Mesenchymal stem cell (in vitro differentiated cells and primary cell): ENCODE measurements at regions not wholly inside any gene's neighbourhood (a gene's known extent, or its start where the extent isn't known, plus 50 kb on each side); places are given as distances from the start of the nearest gene placed in this dataset.

Source experiments
- DNase-seq: peaks from one replicate; pipeline ENCODE4 v3.0.0-alpha.2; 2013
- H2AFZ ChIP-seq: one replicate; pipeline ENCODE4 v1.6.1; 2013; ENCODE audit warnings: low read depth, mild to moderate bottlenecking, control low read depth, inconsistent platforms, low read length, moderate library complexity
- H2AK5ac ChIP-seq: 2 replicates; pipeline ENCODE4 v1.6.1; 2013; ENCODE audit warnings: low read length, moderate library complexity, mild to moderate bottlenecking, inconsistent platforms; ENCODE audit not compliant: severe bottlenecking
- H2BK120ac ChIP-seq: one replicate; pipeline ENCODE4 v1.6.1; 2013; ENCODE audit warnings: low read depth, mild to moderate bottlenecking, inconsistent platforms, low read length, moderate library complexity
- H2BK12ac ChIP-seq, 2 experiments: one replicate each; pipeline ENCODE4 v1.6.1; 2013; ENCODE audit warnings: inconsistent platforms in 2 of 2, low read length in 2 of 2, mild to moderate bottlenecking in 2 of 2, moderate library complexity in 2 of 2, control low read depth in 1 of 2
- H2BK15ac ChIP-seq: one replicate; pipeline ENCODE4 v1.6.1; 2013; ENCODE audit warnings: mild to moderate bottlenecking, low read depth, inconsistent platforms; ENCODE audit not compliant: poor library complexity, severe bottlenecking
- H2BK5ac ChIP-seq: 2 replicates; pipeline ENCODE4 v1.6.1; 2013; ENCODE audit warnings: low read depth, mild to moderate bottlenecking, low read length, control low read depth, inconsistent platforms; ENCODE audit not compliant: poor library complexity, severe bottlenecking
- H3K14ac ChIP-seq, 2 experiments: one replicate each; pipeline ENCODE4 v1.6.1; 2013; ENCODE audit warnings: inconsistent platforms in 2 of 2, low read length in 2 of 2, control low read depth in 1 of 2, mild to moderate bottlenecking in 1 of 2, moderate library complexity in 1 of 2
- H3K18ac ChIP-seq, 2 experiments: one replicate each; pipeline ENCODE4 v1.6.1; 2013; ENCODE audit warnings: inconsistent platforms in 2 of 2, low read length in 2 of 2, control low read depth in 1 of 2, low read depth in 1 of 2, mild to moderate bottlenecking in 1 of 2
- H3K23ac ChIP-seq, 2 experiments: one replicate each; pipeline ENCODE4 v1.6.1; 2013; ENCODE audit warnings: inconsistent platforms in 2 of 2, low read length in 2 of 2, mild to moderate bottlenecking in 2 of 2, moderate library complexity in 2 of 2, control low read depth in 1 of 2
- H3K27ac ChIP-seq: 2 replicates; pipeline ENCODE4 v1.5.1; 2013; ENCODE audit warnings: mild to moderate bottlenecking, moderate library complexity, low read length, control low read depth, inconsistent platforms; ENCODE audit not compliant: poor library complexity, severe bottlenecking
- H3K27me3 ChIP-seq, 2 experiments: 2 replicates each; pipeline versions ENCODE4 v1.6.1 to v1.7.0; 2013; ENCODE audit warnings: low read length in 2 of 2, mild to moderate bottlenecking in 2 of 2, moderate library complexity in 2 of 2, control low read depth in 1 of 2, inconsistent platforms in 1 of 2; ENCODE audit not compliant: control insufficient read depth in 1 of 2, insufficient read depth in 1 of 2
- H3K36me3 ChIP-seq, 2 experiments: 2 replicates each; pipeline versions ENCODE4 v1.6.1 to v1.7.0; 2013; ENCODE audit warnings: low read length in 2 of 2, control low read depth in 1 of 2, inconsistent platforms in 1 of 2, low read depth in 1 of 2, mild to moderate bottlenecking in 1 of 2; ENCODE audit not compliant: insufficient read depth in 2 of 2, control insufficient read depth in 1 of 2
- H3K4ac ChIP-seq, 2 experiments: one replicate each; pipeline ENCODE4 v1.6.1; 2013; ENCODE audit warnings: inconsistent platforms in 2 of 2, low read length in 2 of 2, mild to moderate bottlenecking in 2 of 2, moderate library complexity in 2 of 2, control low read depth in 1 of 2, low read depth in 1 of 2
- H3K4me1 ChIP-seq: 2 replicates; pipeline ENCODE4 v1.6.1; 2013; ENCODE audit warnings: low read depth, low read length, control low read depth; ENCODE audit not compliant: control insufficient read depth, insufficient read depth
- H3K4me2 ChIP-seq: 2 replicates; pipeline ENCODE4 v1.6.1; 2013; ENCODE audit warnings: low read length, mild to moderate bottlenecking, inconsistent platforms; ENCODE audit not compliant: poor library complexity, severe bottlenecking
- H3K4me3 ChIP-seq, 2 experiments: 2 replicates each; pipeline versions ENCODE4 v1.5.1 to v1.7.0; 2013; ENCODE audit warnings: low read length in 2 of 2, mild to moderate bottlenecking in 2 of 2, control low read depth in 1 of 2, low read depth in 1 of 2; ENCODE audit not compliant: insufficient read depth in 1 of 2
- H3K79me1 ChIP-seq: replicated peaks from 2 replicates; pipeline ENCODE4 v1.6.1; 2013; ENCODE audit warnings: mild to moderate bottlenecking, control low read depth, low read length, inconsistent platforms; ENCODE audit not compliant: poor library complexity, severe bottlenecking
- H3K9ac ChIP-seq: 2 replicates; pipeline ENCODE4 v1.7.0; 2013; ENCODE audit warnings: mild to moderate bottlenecking, low read length, moderate library complexity
- H3K9me3 ChIP-seq: 2 replicates; pipeline ENCODE4 v1.7.0; 2013; ENCODE audit warnings: mild to moderate bottlenecking, low read length; ENCODE audit not compliant: control insufficient read depth
- H4K8ac ChIP-seq: one replicate; pipeline ENCODE4 v1.6.1; 2013; ENCODE audit warnings: inconsistent platforms, mild to moderate bottlenecking, low read length, moderate library complexity
- H4K91ac ChIP-seq: one replicate; pipeline ENCODE4 v1.6.1; 2013; ENCODE audit warnings: mild to moderate bottlenecking, low read length, inconsistent platforms
- WGBS: methylation state at CpG from one replicate; pipeline ENCODE4 v1.1.7; 2013; ENCODE audit warnings: mixed read lengths; 5-methylcytosine and 5-hydroxymethylcytosine counted together

DNA sequence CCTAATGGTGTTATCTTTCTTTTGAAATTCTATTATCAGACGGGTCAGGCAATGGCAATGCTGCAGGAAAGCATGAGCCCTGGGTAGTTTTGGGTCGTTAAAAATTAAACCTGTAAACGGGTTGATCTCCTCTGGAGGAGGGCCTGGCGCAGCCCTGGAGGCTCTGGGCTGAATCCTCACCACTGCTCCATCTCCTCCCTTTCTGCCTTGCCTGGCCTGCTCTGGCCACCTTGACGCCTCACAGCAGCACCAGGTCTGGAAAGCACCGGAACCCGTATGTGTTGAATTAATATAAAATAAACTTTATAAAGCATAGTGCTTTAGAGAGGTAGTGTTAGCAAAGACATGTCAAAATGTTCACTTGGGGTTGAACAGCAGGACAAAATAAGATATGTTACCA lies 316.1 kb downstream of the LNPK start:
- Histone ChIP-seq H4K8ac (no peak overlapping the region), H2BK120ac (no peak overlapping the region), H3K27ac (no peak overlapping the region), H4K91ac (no peak overlapping the region), H3K27me3 (peaks cover 11 to 23% of the 10 kb centered on the region in 2 experiments), H2BK15ac (no peak overlapping the region), H2BK12ac (no peak overlapping the region), H3K79me1 (no peaks in the 10 kb centered on the region), H3K23ac (no peak overlapping the region), H3K18ac (no peak overlapping the region), H3K36me3 (no peaks in the 10 kb centered on the region), H2AK5ac (no peak overlapping the region), H3K4me1 (no peaks in the 10 kb centered on the region), H3K9me3 (no peaks in the 10 kb centered on the region), H3K4me3 (no peak overlapping the region), H2BK5ac (no peak overlapping the region), H3K4me2 (no peak overlapping the region), H3K14ac (no peak overlapping the region), H2AFZ (no peak overlapping the region), H3K4ac (no peak overlapping the region), H3K9ac (no peak overlapping the region)
- no peak for DNase-seq
- 68% methylated on average over 5 of the region's 7 CpGs for whole genome bisulfite sequencing

DNA sequence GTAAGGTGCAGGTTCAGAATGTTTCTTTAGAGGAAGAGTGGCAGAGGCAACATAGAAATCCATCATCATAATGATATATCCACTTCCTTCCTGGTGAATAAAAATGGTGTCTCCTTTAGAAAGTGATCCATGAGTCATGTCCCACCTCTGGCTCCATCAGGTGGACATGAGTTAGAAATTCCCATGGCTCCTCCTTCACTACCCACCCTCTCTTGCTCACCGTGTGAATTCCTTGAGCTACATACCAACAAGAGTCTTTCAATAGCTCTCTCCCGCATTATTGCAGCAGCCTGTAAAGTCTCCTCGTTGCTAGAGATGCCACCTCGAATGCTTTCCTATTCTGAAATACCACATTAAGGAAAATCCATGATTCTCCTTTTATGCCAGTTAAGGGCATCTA lies 317.6 kb downstream of the LNPK start:
- H2AK5ac ChIP-seq = no peak overlapping the region
- no peak overlapping the region for H3K23ac ChIP-seq
- no peaks in the 10 kb centered on the region for H3K79me1 ChIP-seq
- no peak overlapping the region for H4K91ac ChIP-seq
- H4K8ac ChIP-seq = no peak overlapping the region
- no peak overlapping the region for H2BK15ac ChIP-seq
- H3K18ac ChIP-seq = no peak overlapping the region
- H2BK12ac ChIP-seq = no peak overlapping the region
- H3K4me1 ChIP-seq = no peaks in the 10 kb centered on the region
- H3K36me3 ChIP-seq = no peaks in the 10 kb centered on the region
- no peaks in the 10 kb centered on the region for H3K9me3 ChIP-seq
- no peak overlapping the region for H2BK5ac ChIP-seq
- H3K4me3 ChIP-seq = no peak overlapping the region
- peaks cover 5 to 23% of the 10 kb centered on the region in 2 experiments for H3K27me3 ChIP-seq
- no peak overlapping the region for H3K9ac ChIP-seq
- no peak overlapping the region for H3K4me2 ChIP-seq
- no peak overlapping the region for H3K27ac ChIP-seq
- no peak overlapping the region for H3K14ac ChIP-seq
- H3K4ac ChIP-seq = no peak overlapping the region
- no peak for DNase-seq
- H2AFZ ChIP-seq = no peak overlapping the region
- 73% methylated on average over 4 of the region's 4 CpGs for WGBS
- no peak overlapping the region for H2BK120ac ChIP-seq

DNA sequence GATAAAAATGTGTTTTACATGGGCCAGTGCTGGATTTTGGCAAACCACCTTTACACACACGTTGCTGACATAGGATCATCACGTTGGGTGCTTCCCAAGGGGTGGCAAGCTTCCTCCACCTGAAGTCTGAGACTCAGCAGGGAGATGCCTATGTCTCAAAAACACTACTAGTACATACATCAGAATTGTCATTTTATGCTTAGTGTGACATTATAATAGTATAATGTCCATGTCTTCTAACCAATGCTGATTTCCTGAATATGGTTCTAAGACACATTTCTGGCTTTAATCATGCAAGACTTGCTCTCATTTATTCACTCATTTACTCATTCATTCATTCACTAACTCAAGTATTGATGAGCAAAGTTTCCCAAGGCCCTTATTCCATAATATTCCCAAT lies 322.3 kb downstream of the LNPK start:
- Histone ChIP-seq H4K8ac (no peak overlapping the region), H3K4ac (no peak overlapping the region), H3K14ac (no peak overlapping the region), H2AK5ac (no peak overlapping the region), H3K36me3 (no peaks in the 10 kb centered on the region), H2AFZ (no peak overlapping the region), H3K4me1 (no peaks in the 10 kb centered on the region), H3K27me3 (peaks cover 0 to 7% of the 10 kb centered on the region in 2 experiments), H3K4me2 (no peak overlapping the region), H3K9ac (no peak overlapping the region), H3K18ac (no peak overlapping the region), H3K4me3 (no peak overlapping the region), H3K9me3 (no peaks in the 10 kb centered on the region), H3K23ac (no peak overlapping the region), H2BK15ac (no peak overlapping the region), H2BK5ac (no peak overlapping the region), H3K79me1 (no peaks in the 10 kb centered on the region), H2BK12ac (no peak overlapping the region), H4K91ac (no peak overlapping the region), H3K27ac (no peak overlapping the region), H2BK120ac (no peak overlapping the region)
- no peak for DNase-seq
- 40% methylated on average over 2 of the region's 2 CpGs for WGBS

DNA sequence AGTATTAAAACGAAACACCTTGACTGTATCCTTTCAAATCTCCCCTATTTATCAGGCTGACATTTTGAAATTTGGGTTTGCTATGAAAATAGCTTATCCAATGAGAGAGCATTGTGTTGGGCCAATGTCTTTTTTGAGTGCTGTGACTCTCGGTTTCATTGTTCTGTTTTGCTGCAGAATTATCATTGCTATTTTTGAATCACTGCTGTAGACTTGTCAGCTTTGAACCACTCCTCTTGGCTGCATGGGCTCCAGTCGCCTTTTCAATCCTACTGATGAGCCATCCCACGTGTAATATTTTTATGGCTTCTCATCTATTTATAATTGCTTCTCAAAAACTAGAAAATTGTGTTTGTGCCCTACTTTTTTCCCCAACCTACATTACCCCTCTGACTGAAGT lies 322.8 kb downstream of the LNPK start:
- no peak overlapping the region for H3K27ac ChIP-seq
- no peak overlapping the region for H3K14ac ChIP-seq
- no peak overlapping the region for H3K4ac ChIP-seq
- H3K23ac ChIP-seq = no peak overlapping the region
- WGBS = 79% methylated on average over 3 of the region's 4 CpGs
- H2BK15ac ChIP-seq = no peak overlapping the region
- H3K18ac ChIP-seq = no peak overlapping the region
- H3K4me2 ChIP-seq = no peak overlapping the region
- H2BK12ac ChIP-seq = no peak overlapping the region
- H3K4me3 ChIP-seq = no peak overlapping the region
- H2BK5ac ChIP-seq = no peak overlapping the region
- no peak overlapping the region for H2AK5ac ChIP-seq
- H4K91ac ChIP-seq = no peak overlapping the region
- H3K79me1 ChIP-seq = no peaks in the 10 kb centered on the region
- no peak overlapping the region for H4K8ac ChIP-seq
- no peak for DNase-seq
- H3K27me3 ChIP-seq = peaks cover 0 to 2% of the 10 kb centered on the region in 2 experiments
- H2AFZ ChIP-seq = no peak overlapping the region
- no peaks in the 10 kb centered on the region for H3K9me3 ChIP-seq
- H3K9ac ChIP-seq = no peak overlapping the region
- no peak overlapping the region for H2BK120ac ChIP-seq
- no peaks in the 10 kb centered on the region for H3K4me1 ChIP-seq
- H3K36me3 ChIP-seq = no peaks in the 10 kb centered on the region
